ENCODE measurements at regions not wholly inside any gene's neighbourhood (a gene's known extent, or its start where the extent isn't known, plus 50 kb on each side); places are given as distances from the start of the nearest gene placed in this dataset.

DNA sequence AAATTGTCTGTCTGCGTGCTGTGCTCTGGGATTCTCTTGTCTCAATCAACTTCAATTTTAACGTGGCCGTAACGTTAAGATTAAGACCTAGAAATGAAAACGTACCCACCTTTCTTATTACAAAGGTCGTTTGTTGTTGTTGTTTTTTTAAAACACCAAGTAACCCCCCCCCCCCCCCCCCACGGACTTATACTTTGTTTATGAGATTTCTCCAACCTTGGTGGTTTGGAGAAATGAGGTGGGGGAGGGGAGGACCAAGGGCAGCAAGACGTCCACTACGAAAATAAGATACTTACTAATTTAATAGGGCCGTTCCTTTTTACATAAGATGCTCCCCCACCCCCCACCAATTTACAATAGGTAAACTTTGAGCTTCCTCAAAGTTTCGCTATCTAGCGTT, 244.4 kb upstream of the TOPAZ1 start:
- no peak for ATAC-seq
- Histone ChIP-seq H3K27ac (no peak overlapping the region), H3K27me3 (peaks cover 100% of the 10 kb centered on the region), H3K4me3 (peak overlapping the region in 1 of 2 donors; percentile 61), H3K4me1 (peaks cover 0 to 55% (median 40%) of the 10 kb centered on the region in 3 donors), H3K9me3 (peaks cover 0 to 14% (median 0%) of the 10 kb centered on the region in 3 donors), H3K36me3 (no peaks in the 10 kb centered on the region)
- TF ChIP-seq POLR2A (IDR thresholded peaks at IDR 0.05) (no peak), POLR2AphosphoS5 (IDR thresholded peaks at IDR 0.05) (no peak), EP300 (IDR thresholded peaks at IDR 0.05) (no peak)
- TF ChIP-seq, protein P1, sequence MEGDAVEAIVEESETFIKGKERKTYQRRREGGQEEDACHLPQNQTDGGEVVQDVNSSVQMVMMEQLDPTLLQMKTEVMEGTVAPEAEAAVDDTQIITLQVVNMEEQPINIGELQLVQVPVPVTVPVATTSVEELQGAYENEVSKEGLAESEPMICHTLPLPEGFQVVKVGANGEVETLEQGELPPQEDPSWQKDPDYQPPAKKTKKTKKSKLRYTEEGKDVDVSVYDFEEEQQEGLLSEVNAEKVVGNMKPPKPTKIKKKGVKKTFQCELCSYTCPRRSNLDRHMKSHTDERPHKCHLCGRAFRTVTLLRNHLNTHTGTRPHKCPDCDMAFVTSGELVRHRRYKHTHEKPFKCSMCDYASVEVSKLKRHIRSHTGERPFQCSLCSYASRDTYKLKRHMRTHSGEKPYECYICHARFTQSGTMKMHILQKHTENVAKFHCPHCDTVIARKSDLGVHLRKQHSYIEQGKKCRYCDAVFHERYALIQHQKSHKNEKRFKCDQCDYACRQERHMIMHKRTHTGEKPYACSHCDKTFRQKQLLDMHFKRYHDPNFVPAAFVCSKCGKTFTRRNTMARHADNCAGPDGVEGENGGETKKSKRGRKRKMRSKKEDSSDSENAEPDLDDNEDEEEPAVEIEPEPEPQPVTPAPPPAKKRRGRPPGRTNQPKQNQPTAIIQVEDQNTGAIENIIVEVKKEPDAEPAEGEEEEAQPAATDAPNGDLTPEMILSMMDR (IDR thresholded peaks at IDR 0.05) = no peak
- 2 to 5% methylated on average over 7 to 12 of the region's 12 CpGs for WGBS, 2 donors (ENCODE audit: low coverage in 1 of 2)

DNA sequence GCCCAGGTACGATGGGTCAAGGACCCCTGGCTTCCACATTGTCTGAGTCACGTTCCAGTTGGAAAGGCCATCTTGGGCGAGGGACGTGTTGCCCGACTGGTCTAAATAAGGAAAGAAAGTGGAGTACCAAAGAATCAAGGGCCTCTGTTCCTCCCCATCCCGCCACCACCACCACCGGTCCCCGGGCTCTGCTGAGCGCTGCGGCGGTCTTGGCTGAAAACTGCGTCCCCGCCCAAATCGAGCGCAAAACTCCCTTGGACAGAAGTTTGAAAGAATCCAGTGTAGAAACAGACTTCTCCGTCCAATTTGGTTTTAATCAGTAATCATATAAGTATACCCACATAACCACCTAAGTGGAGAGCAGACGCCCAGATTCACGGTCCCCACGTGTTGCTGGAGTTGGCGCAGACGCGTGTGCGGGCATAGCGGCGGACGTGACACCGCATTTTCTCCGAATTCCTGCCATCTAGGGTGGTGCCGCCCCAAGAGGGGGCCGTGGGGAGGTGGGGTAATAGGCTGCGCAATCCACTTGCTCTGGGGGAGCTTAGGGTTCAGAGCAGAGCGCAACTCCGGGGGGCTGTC, 243.8 kb upstream of the TOPAZ1 start:
- ATAC-seq = no peak
- TF ChIP-seq EP300 (IDR thresholded peaks at IDR 0.05) = no peak
- no peak for TF ChIP-seq POLR2AphosphoS5 (IDR thresholded peaks at IDR 0.05)
- H3K4me3 ChIP-seq = peak overlapping the region in 1 of 2 donors; percentile 61
- peaks cover 0 to 9% (median 0%) of the 10 kb centered on the region in 3 donors for H3K9me3 ChIP-seq
- no peak overlapping the region for H3K27ac ChIP-seq
- H3K36me3 ChIP-seq = no peaks in the 10 kb centered on the region
- peaks cover 0 to 55% (median 40%) of the 10 kb centered on the region in 3 donors for H3K4me1 ChIP-seq
- WGBS, 2 donors (ENCODE audit: low coverage in 1 of 2) = 0 to 2% methylated on average over 6 to 11 of the region's 33 CpGs
- peaks cover 100% of the 10 kb centered on the region for H3K27me3 ChIP-seq

DNA sequence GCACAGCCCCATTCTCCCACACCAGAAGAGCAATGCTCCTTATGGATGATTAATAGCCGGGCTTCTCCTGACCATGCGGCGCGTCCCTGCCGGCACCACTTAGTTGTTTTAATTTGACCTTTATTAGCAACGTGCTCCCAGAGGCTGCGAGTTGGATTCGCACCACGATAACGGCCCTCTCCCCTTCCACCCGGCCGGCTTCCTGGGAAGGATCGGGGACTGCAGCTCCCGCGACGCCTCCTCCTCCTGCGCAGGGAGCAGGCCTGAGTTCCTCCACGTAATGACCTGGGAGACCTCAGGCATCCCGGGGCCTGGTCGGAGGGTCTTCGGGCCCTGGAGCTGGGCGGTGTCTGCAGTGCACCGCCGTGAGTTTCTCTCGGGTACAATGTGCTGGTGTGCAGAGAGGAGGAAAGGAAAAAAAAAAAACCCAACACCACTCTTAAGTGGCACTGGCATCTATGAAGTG, 243.3 kb upstream of the TOPAZ1 start:
- no CpG with 5 or more reads among the region's 25 CpGs for WGBS, 2 donors (ENCODE audit: low coverage in 1 of 2)
- ATAC-seq = no peak
- Histone ChIP-seq H3K27ac (no peak overlapping the region), H3K4me3 (peak overlapping the region in 1 of 2 donors; percentile 61), H3K27me3 (peaks cover 97% of the 10 kb centered on the region), H3K9me3 (peaks cover 0 to 3% (median 0%) of the 10 kb centered on the region in 3 donors), H3K36me3 (no peaks in the 10 kb centered on the region), H3K4me1 (peaks cover 0 to 55% (median 40%) of the 10 kb centered on the region in 3 donors)
- TF ChIP-seq POLR2A (IDR thresholded peaks at IDR 0.05) = no peak
- TF ChIP-seq, protein P1 (IDR thresholded peaks at IDR 0.05) = no peak

DNA sequence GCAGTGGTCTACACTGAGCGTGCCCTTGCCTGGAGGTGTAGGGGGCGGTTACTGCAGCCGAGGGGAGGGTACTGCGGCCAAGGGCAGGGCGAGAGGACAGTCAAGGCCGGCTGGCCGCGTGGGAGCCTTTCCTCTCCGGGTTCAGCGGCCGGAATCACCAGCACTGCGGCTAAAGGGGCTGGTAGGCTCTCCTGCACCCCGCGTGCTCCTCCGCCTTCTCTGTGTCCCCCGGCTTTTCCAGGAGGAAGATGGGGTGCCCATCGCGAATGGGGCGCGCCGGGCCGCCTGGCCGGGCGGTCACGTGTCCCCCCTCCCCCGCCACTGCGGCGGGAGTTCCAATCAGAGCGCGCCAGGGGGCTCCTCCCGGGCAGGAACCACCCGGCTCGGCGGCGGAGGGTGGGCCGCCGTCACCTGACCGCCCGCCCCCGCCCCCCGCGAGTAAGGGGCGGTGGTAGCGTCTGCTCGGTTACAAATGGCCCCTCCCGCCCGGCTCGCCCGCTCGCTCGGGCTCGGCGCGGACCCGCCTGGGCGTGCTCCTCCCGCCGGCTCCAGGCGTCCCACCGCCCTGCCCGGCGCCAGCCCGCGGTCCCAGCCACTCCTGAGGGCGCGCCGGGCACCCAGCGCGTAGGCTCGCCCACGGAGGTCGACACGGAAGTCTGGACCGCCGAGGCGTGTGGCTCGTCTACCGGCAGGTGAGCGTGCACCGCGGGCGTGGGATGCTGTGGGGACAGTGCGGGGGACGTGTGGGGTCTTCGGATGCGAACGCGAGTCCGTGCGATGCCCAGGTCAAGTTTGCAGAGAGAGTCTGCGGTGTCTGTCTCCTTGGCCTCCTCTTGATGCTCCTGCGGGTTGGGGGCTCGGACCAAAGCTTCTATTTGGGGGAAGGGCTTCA, 242.6 kb upstream of the TOPAZ1 start:
- Histone ChIP-seq H3K4me1 (peaks cover 0 to 55% (median 40%) of the 10 kb centered on the region in 3 donors), H3K27ac (no peak overlapping the region)
- peak; percentile 46 for ATAC-seq

DNA sequence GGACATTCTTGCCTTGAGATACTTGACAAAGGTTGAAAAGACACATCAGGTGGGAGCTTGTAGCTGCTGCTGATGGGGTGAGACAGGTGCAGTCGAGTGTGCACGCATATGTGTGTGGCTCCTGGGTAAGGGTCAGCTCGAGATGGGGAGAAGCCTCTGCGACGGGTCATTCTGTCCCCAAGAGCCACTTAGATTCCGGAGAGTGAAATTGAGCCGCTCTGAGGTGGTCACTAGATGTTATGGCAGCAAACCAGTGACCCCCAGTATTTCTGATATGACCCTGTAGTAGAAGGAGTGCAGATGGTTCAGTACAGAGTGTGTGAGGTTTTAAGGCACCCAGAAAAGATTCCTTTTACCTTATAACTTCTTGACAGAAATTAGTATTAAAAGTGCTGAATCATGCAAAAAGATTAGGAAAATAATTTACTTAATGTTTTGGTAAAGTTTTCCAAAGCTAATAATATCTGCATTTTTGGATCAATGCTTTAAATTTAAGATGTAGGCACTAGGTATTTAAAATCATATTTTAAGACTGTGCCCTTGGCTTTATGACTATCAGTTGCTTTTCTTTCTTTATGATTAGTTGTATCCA, 241.9 kb upstream of the TOPAZ1 start:
- Histone ChIP-seq H3K27me3 (peaks cover 96% of the 10 kb centered on the region), H3K9me3 (no peaks in the 10 kb centered on the region), H3K4me1 (peaks cover 0 to 49% (median 38%) of the 10 kb centered on the region in 3 donors), H3K36me3 (no peaks in the 10 kb centered on the region), H3K27ac (no peak overlapping the region), H3K4me3 (no peak overlapping the region)
- ATAC-seq = no peak
- no peak for TF ChIP-seq EP300 (IDR thresholded peaks at IDR 0.05)
- no peak for TF ChIP-seq POLR2AphosphoS5 (IDR thresholded peaks at IDR 0.05)
- TF ChIP-seq, protein P1 (IDR thresholded peaks at IDR 0.05) = no peak
- TF ChIP-seq POLR2A (IDR thresholded peaks at IDR 0.05) = no peak
- WGBS, 2 donors (ENCODE audit: low coverage in 1 of 2) = 60 to 71% methylated on average over 6 to 7 of the region's 7 CpGs

More for the DNA sequence above, 242.6 kb upstream of the TOPAZ1 start:
- WGBS, 2 donors (ENCODE audit: low coverage in 1 of 2) = 3% methylated on average over 16 of the region's 93 CpGs; no CpG with 5 or more reads in 1 of the 2 donors
- Histone ChIP-seq H3K9me3 (no peaks in the 10 kb centered on the region), H3K36me3 (no peaks in the 10 kb centered on the region), H3K4me3 (peak overlapping the region; percentile 23 to 61), H3K27me3 (peaks cover 96% of the 10 kb centered on the region)
- TF ChIP-seq, protein P1 (IDR thresholded peaks at IDR 0.05) = no peak
- TF ChIP-seq POLR2AphosphoS5 (IDR thresholded peaks at IDR 0.05) (no peak), POLR2A (IDR thresholded peaks at IDR 0.05) (no peak), EP300 (IDR thresholded peaks at IDR 0.05) (no peak)

Measured in gastroesophageal sphincter (tissue), 4 donors.